ENCODE measurements at regions not wholly inside any gene's neighbourhood (a gene's known extent, or its start where the extent isn't known, plus 50 kb on each side); places are given as distances from the start of the nearest gene placed in this dataset.

DNA sequence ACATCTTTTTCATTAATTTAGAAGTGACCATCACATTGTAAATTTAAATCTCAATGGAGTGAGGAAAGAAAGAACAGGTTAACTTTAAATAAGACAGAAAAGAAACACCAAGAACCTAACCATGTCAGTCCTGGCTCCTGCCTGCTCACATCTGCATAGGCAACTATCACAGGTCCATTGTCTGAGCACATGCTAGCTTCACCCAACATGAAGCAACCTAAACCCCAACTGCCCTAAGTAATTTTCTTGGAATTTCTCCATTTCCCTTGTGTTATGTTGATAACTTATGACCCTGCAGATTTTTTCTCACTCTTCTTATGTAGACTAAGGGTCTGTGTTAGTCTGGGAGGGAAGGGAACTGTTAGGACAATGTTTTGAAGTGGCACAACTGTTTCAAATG is 2205.8 kb upstream of the ACO1 start:
- TF ChIP-seq, protein P1, sequence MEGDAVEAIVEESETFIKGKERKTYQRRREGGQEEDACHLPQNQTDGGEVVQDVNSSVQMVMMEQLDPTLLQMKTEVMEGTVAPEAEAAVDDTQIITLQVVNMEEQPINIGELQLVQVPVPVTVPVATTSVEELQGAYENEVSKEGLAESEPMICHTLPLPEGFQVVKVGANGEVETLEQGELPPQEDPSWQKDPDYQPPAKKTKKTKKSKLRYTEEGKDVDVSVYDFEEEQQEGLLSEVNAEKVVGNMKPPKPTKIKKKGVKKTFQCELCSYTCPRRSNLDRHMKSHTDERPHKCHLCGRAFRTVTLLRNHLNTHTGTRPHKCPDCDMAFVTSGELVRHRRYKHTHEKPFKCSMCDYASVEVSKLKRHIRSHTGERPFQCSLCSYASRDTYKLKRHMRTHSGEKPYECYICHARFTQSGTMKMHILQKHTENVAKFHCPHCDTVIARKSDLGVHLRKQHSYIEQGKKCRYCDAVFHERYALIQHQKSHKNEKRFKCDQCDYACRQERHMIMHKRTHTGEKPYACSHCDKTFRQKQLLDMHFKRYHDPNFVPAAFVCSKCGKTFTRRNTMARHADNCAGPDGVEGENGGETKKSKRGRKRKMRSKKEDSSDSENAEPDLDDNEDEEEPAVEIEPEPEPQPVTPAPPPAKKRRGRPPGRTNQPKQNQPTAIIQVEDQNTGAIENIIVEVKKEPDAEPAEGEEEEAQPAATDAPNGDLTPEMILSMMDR (IDR thresholded peaks at IDR 0.05): no peak
- TF ChIP-seq POLR2A (IDR thresholded peaks at IDR 0.05): no peak

All from lower leg skin (tissue), 3 donors.